ENCODE measurements at regions not wholly inside any gene's neighbourhood (a gene's known extent, or its start where the extent isn't known, plus 50 kb on each side); places are given as distances from the start of the nearest gene placed in this dataset.

GRCh38 chr6:144796070-144796469 is 510.9 kb downstream of the UTRN start:
- Histone ChIP-seq H3K4me2 (ENCODE audit: insufficient read depth, insufficient read length, low read length) (no peak overlapping the region), H3K23me2 (ENCODE audit: insufficient read length, low read depth, low read length, poor library complexity, severe bottlenecking) (no peaks in the 10 kb centered on the region), H3K4ac (ENCODE audit: low read depth, low read length) (no peak overlapping the region), H3K56ac (ENCODE audit: insufficient read length, low read depth, low read length) (no peak overlapping the region), H2BK120ac (ENCODE audit: low read depth, low read length, poor library complexity, severe bottlenecking) (no peak overlapping the region), H2BK5ac (ENCODE audit: insufficient read length, low read length) (no peak overlapping the region), H3K4me1 (ENCODE audit: insufficient read depth, low read length) (no peaks in the 10 kb centered on the region), H3T11ph (ENCODE audit: low read length) (no peak overlapping the region), H2BK20ac (ENCODE audit: low read depth, low read length, poor library complexity, severe bottlenecking) (no peak overlapping the region), H4K5ac (ENCODE audit: insufficient read length, low read depth, low read length) (no peak overlapping the region), H2AFZ (ENCODE audit: low read length) (no peak overlapping the region), H4K8ac (replicated peaks; ENCODE audit: insufficient read length, low read depth, low read length) (no peak overlapping the region), H3K27me3 (ENCODE audit: insufficient read depth, low read length) (no peaks in the 10 kb centered on the region), H4K20me1 (ENCODE audit: control insufficient read depth, insufficient read depth, insufficient read length) (no peaks in the 10 kb centered on the region), H2BK12ac (ENCODE audit: insufficient read length, low read depth, low read length) (no peak overlapping the region), H2AK5ac (ENCODE audit: insufficient read length, low read length) (no peak overlapping the region), H3K9me3 (ENCODE audit: control insufficient read depth, low read depth, low read length) (no peaks in the 10 kb centered on the region), H4K91ac (ENCODE audit: insufficient read length, low read depth, low read length) (no peak overlapping the region), H3K14ac (ENCODE audit: insufficient read depth, low read length) (no peak overlapping the region), H3K9ac (ENCODE audit: extremely low read depth, insufficient read length, low read length) (no peak overlapping the region), H3K18ac (ENCODE audit: insufficient read length, low read depth, low read length) (no peak overlapping the region), H3K79me1 (ENCODE audit: insufficient read depth, low read depth, low read length, poor library complexity, severe bottlenecking) (no peaks in the 10 kb centered on the region), H3K79me2 (ENCODE audit: insufficient read depth, low read length) (no peaks in the 10 kb centered on the region), H3K23ac (ENCODE audit: insufficient read length, low read depth, low read length) (no peak overlapping the region), H3K27ac (ENCODE audit: insufficient read length, low read depth, low read length) (no peak overlapping the region), H2BK15ac (ENCODE audit: low read depth, low read length) (no peak overlapping the region)
- TF ChIP-seq CTCF (conservative IDR thresholded peaks at IDR 0.05): no peak
- DNase-seq: no peak
- Mint-ChIP-seq H3K27ac (no peak overlapping the region), H3K36me3 (ENCODE audit: insufficient read depth in 1 of 3, low read depth in 3 of 3) (peaks cover 19 to 52% (median 45%) of the 10 kb centered on the region in 3 experiments), H3K27me3 (ENCODE audit: low read depth) (no peaks in the 10 kb centered on the region), H3K9me3 (peaks cover 3 to 14% of the 10 kb centered on the region in 2 experiments; a peak in 3 of 5 replicates), H3K4me3 (no peak overlapping the region), H3K4me1 (no peaks in the 10 kb centered on the region)
- WGBS (ENCODE audit: extremely low coverage, insufficient read length, low lambda C conversion rate): no CpG with 5 or more reads among the region's 2 CpGs

Data from H9 (cell line).